Karpas-422 (cell line): ENCODE measurements at regions not wholly inside any gene's neighbourhood (a gene's known extent, or its start where the extent isn't known, plus 50 kb on each side); places are given as distances from the start of the nearest gene placed in this dataset.
"Not testable (repeated sequence)": the region's sequence is repeated elsewhere in the genome, so short reads cannot be mapped to it uniquely, and the experiment has no call there.

Experiments used
- DNase-seq: peaks from one replicate; pipeline ENCODE4 v3.0.0-alpha.2; 2015
- H2AFZ ChIP-seq: fragments of 200-600 bp; sonication (generic); 2 replicates; pipeline ENCODE4 v1.6.1; 2014; ENCODE audit warnings: antibody characterized with exemption, low read length, mixed read lengths
- H3K27ac ChIP-seq: fragments of 200-600 bp; sonication (generic); 2 replicates; pipeline ENCODE4 v1.5.1; 2014; ENCODE audit warnings: mild to moderate bottlenecking, low read length, moderate library complexity
- H3K27me3 ChIP-seq: fragments of 200-600 bp; sonication (generic); 2 replicates; pipeline ENCODE4 v1.6.1; 2014; ENCODE audit warnings: low read length, mixed read lengths
- H3K36me3 ChIP-seq: fragments of 200-600 bp; sonication (generic); 2 replicates; pipeline ENCODE4 v1.6.1; 2014; ENCODE audit warnings: low read length, mixed read lengths; ENCODE audit not compliant: insufficient read depth
- H3K4me1 ChIP-seq: fragments of 200-600 bp; sonication (generic); 2 replicates; pipeline ENCODE4 v1.6.1; 2014; ENCODE audit warnings: mild to moderate bottlenecking, low read length, mixed read lengths
- H3K4me2 ChIP-seq: fragments of 200-600 bp; sonication (generic); 2 replicates; pipeline ENCODE4 v1.6.1; 2014; ENCODE audit warnings: low read length, low read depth, mild to moderate bottlenecking; ENCODE audit not compliant: poor library complexity, severe bottlenecking
- H3K4me3 ChIP-seq: fragments of 200-600 bp; sonication (generic); 2 replicates; pipeline ENCODE4 v1.5.1; 2014; ENCODE audit warnings: mild to moderate bottlenecking, antibody characterized with exemption, low read length, mixed read lengths
- H3K79me2 ChIP-seq: fragments of 200-600 bp; sonication (generic); 2 replicates; pipeline ENCODE4 v1.6.1; 2014; ENCODE audit warnings: mild to moderate bottlenecking, low read length, mixed read lengths
- H3K9ac ChIP-seq: fragments of 200-600 bp; sonication (generic); 2 replicates; pipeline ENCODE4 v1.6.0; 2014; ENCODE audit warnings: low read length
- H3K9me2 ChIP-seq: fragments of 200-600 bp; sonication (generic), shearing (Covaris generic); replicated peaks from 2 replicates; pipeline ENCODE4 v1.6.0; 2014; ENCODE audit warnings: mild to moderate bottlenecking, low read length, moderate library complexity; ENCODE audit not compliant: insufficient read depth
- H3K9me3 ChIP-seq: fragments of 300-700, 200-600 bp; sonication (generic); 2 replicates; pipeline ENCODE4 v1.6.1; 2014; ENCODE audit warnings: low read length, mixed read lengths
- H4K20me1 ChIP-seq: fragments of 200-600 bp; sonication (generic); 2 replicates; pipeline ENCODE4 v1.6.1; 2014; ENCODE audit warnings: mild to moderate bottlenecking, antibody characterized with exemption, low read length, low read depth; ENCODE audit not compliant: insufficient read depth

DNA sequence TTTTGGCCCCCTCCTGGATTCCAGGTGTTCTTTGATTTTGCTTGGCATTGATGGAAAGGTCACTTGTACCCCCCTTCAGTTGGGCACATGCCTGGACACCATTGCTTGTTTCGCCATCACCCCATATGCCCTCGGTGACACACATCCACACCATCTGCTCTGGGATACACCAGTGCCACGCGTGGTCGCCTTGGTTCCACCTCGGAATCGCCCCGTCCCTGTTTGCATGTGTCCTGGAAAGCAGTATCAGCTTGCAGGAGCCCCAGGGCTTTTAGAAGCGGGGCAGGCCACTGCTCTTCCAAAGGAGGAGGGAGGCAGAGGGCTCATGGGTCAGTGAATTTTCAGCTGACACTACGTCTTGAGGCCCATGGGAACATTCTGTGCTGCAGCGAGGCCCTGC, 607.9 kb downstream of the KCNJ18 start:
- DNase-seq, result no peak
- Histone ChIP-seq H3K27ac (no peak overlapping the region), H3K9me3 (no peaks in the 10 kb centered on the region)

DNA sequence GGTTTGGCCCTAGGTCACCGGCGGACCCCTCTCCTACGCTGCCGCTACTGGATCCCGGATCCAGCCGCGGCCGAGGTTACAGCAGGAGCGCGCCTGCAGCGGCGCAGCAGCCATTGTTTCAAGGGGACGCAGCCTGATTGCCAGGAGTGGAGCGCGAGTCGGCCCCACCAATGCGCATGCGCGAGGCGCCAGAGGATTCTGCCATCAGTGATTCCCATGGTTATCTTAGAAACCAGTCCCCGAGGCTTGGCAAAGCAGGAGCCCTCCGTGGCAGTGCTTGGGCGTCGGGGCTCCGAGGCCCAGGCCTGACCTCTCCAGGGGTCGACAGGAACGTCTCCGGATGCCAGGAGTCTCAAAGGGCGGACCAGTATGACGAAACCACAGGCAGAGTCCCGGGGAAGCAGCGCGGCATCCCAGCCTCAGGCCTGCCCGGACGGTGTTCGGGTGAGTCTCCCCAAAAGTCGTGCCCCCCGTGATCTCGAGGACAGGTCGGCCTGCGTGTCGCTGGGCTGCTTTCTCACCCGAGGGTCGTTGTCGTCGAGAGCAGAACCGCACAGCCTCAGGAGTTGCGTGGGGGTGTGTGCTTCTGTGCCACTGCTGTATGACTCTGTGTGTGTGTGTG, 608.5 kb downstream of the KCNJ18 start:
- H3K36me3 ChIP-seq, result no peaks in the 10 kb centered on the region
- no peak overlapping the region for H3K4me3 ChIP-seq
- H3K79me2 ChIP-seq, result no peaks in the 10 kb centered on the region
- H2AFZ ChIP-seq, result no peak overlapping the region
- H3K4me2 ChIP-seq, result no peak overlapping the region
- H3K4me1 ChIP-seq, result peaks cover 3% of the 10 kb centered on the region; the same call in 1 of the 2 replicates
- no peaks in the 10 kb centered on the region for H3K27me3 ChIP-seq
- no peaks in the 10 kb centered on the region for H4K20me1 ChIP-seq
- H3K27ac ChIP-seq, result no peak overlapping the region
- no peaks in the 10 kb centered on the region for H3K9me2 ChIP-seq
- no peak overlapping the region for H3K9ac ChIP-seq
- no peak for DNase-seq
- H3K9me3 ChIP-seq, result no peaks in the 10 kb centered on the region

More for the DNA sequence above, 607.9 kb downstream of the KCNJ18 start:
- no peaks in the 10 kb centered on the region for H3K9me2 ChIP-seq
- H3K4me1 ChIP-seq, result peaks cover 3% of the 10 kb centered on the region; the same call in 1 of the 2 replicates
- H3K4me2 ChIP-seq, result no peak overlapping the region
- H3K27me3 ChIP-seq, result no peaks in the 10 kb centered on the region
- no peaks in the 10 kb centered on the region for H3K36me3 ChIP-seq
- no peak overlapping the region for H2AFZ ChIP-seq
- no peak overlapping the region for H3K9ac ChIP-seq
- no peaks in the 10 kb centered on the region for H3K79me2 ChIP-seq
- H3K4me3 ChIP-seq, result no peak overlapping the region
- no peaks in the 10 kb centered on the region for H4K20me1 ChIP-seq

DNA sequence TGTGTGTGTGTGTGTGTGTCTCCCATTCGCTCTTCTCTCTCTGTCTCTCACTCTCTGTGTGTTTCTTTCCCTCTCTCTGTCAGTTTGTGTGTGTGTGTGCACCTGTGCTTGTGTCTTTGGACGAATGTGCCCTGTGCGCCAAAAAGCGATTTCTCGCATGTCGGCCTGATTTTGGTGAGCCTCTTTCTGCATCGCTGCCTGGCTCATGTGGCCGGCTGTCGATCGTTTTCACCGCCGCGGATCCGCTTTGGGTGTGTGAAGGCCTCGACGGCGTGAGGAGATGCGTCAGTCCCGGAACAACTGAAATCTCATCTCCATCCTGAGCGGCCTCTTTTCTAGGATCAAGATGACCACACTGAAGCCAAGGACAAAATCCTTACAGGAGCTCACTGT, 609.0 kb downstream of the KCNJ18 start:
- no peak for DNase-seq
- Histone ChIP-seq H2AFZ (no peak overlapping the region), H3K79me2 (no peaks in the 10 kb centered on the region), H3K4me1 (peaks cover 3% of the 10 kb centered on the region; the same call in 1 of the 2 replicates), H3K36me3 (no peaks in the 10 kb centered on the region), H3K4me3 (no peak overlapping the region), H3K9ac (no peak overlapping the region), H3K9me3 (no peaks in the 10 kb centered on the region), H3K27ac (no peak overlapping the region), H3K4me2 (no peak overlapping the region), H4K20me1 (no peaks in the 10 kb centered on the region), H3K27me3 (no peaks in the 10 kb centered on the region), H3K9me2 (no peaks in the 10 kb centered on the region)

DNA sequence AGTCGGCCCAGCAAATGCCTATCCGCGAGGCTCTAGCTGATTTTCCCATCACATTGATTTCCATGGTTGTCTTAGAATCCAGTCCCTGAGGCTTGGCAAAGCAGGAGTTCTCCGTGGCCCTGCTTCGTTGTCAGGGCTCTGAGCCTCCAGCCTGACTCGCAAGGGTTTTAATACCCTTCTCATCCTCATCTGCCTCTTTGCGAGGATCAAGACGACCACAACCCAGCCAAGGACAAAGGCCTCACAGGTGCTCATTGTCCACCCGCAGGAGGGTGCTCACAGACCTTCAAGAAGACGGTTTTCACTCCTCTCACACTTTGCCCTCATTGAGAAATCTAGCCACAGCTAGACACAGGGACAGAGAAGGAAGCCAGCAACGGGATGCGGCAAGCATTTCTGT, 610.8 kb downstream of the KCNJ18 start:
- no peaks in the 10 kb centered on the region for H3K79me2 ChIP-seq
- no peak overlapping the region for H3K4me3 ChIP-seq
- no peak overlapping the region for H3K27ac ChIP-seq
- no peaks in the 10 kb centered on the region for H3K9me3 ChIP-seq
- H3K4me1 ChIP-seq, result peaks cover 3% of the 10 kb centered on the region; the same call in 1 of the 2 replicates
- no peaks in the 10 kb centered on the region for H3K27me3 ChIP-seq
- no peaks in the 10 kb centered on the region for H3K36me3 ChIP-seq
- no peaks in the 10 kb centered on the region for H4K20me1 ChIP-seq
- H2AFZ ChIP-seq, result no peak overlapping the region
- no peak overlapping the region for H3K9ac ChIP-seq
- DNase-seq, result no peak
- H3K9me2 ChIP-seq, result no peaks in the 10 kb centered on the region
- no peak overlapping the region for H3K4me2 ChIP-seq

DNA sequence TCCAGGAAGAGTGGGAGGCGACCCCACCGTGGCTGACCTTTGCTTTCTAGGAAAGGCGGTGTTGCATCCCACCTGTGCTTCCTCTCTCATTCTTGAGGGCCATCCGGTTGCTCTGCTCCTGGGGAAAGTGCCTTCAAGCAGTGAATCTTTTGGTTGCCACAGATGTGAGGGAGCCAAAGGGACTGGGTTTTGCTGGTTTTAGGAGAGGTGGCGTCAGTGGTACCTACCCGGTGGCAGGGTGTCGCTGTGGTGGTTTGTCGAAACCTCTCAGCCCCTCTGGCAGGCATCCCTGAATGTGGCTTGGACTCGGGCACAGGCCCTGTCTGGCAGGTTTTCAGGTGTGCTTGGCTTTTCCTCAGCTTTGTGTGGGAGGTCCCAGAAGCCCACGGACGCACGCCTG, 611.5 kb downstream of the KCNJ18 start:
- H3K4me1 ChIP-seq, result peaks cover 3% of the 10 kb centered on the region; the same call in 1 of the 2 replicates
- no peak overlapping the region for H3K9ac ChIP-seq
- H3K36me3 ChIP-seq, result no peaks in the 10 kb centered on the region
- H3K4me2 ChIP-seq, result no peak overlapping the region
- no peaks in the 10 kb centered on the region for H3K9me3 ChIP-seq
- H3K27me3 ChIP-seq, result no peaks in the 10 kb centered on the region
- no peaks in the 10 kb centered on the region for H3K79me2 ChIP-seq
- no peak for DNase-seq
- no peak overlapping the region for H2AFZ ChIP-seq
- H4K20me1 ChIP-seq, result no peaks in the 10 kb centered on the region
- no peaks in the 10 kb centered on the region for H3K9me2 ChIP-seq
- no peak overlapping the region for H3K27ac ChIP-seq
- no peak overlapping the region for H3K4me3 ChIP-seq

DNA sequence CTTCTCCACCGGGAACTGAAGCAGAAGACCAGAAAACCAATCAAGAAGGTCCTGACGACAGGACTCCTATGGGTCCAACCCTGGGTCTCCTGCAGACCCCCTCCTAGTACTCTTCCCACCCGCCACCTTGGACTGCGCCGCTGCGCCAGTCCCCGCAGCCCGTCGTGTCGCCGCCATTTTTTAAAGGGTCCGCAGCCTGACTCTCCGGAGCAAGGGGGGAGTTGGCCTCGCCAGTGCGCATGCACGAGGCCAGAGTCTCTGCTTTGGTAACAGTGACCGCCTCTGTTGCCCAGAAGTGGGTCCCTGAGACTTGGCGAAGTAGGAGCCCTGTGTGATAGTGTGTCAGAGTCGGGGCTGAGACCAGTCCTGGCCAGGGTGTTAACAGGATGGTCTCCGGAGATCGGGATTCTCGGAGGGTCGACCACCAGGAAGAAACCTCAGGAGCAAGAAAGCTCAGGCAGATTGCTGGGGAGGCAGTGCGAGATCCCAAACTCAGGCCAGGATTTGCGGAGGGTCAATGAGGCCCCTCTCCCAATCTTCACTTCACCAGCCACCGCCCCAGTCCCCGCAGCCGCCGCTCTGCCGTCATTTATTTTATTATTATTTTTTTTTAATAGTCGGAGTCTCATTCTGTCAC, 612.5 kb downstream of the KCNJ18 start:
- H3K9ac ChIP-seq, result no peak overlapping the region
- no peak overlapping the region for H3K27ac ChIP-seq
- no peak overlapping the region for H3K4me2 ChIP-seq
- H3K9me2 ChIP-seq, result no peaks in the 10 kb centered on the region
- peaks cover 3% of the 10 kb centered on the region; the same call in 1 of the 2 replicates for H3K4me1 ChIP-seq
- no peak for DNase-seq
- H3K9me3 ChIP-seq, result no peaks in the 10 kb centered on the region
- no peak overlapping the region for H2AFZ ChIP-seq
- no peak overlapping the region for H3K4me3 ChIP-seq
- no peaks in the 10 kb centered on the region for H3K79me2 ChIP-seq
- H3K27me3 ChIP-seq, result no peaks in the 10 kb centered on the region
- H4K20me1 ChIP-seq, result no peaks in the 10 kb centered on the region
- no peaks in the 10 kb centered on the region for H3K36me3 ChIP-seq

DNA sequence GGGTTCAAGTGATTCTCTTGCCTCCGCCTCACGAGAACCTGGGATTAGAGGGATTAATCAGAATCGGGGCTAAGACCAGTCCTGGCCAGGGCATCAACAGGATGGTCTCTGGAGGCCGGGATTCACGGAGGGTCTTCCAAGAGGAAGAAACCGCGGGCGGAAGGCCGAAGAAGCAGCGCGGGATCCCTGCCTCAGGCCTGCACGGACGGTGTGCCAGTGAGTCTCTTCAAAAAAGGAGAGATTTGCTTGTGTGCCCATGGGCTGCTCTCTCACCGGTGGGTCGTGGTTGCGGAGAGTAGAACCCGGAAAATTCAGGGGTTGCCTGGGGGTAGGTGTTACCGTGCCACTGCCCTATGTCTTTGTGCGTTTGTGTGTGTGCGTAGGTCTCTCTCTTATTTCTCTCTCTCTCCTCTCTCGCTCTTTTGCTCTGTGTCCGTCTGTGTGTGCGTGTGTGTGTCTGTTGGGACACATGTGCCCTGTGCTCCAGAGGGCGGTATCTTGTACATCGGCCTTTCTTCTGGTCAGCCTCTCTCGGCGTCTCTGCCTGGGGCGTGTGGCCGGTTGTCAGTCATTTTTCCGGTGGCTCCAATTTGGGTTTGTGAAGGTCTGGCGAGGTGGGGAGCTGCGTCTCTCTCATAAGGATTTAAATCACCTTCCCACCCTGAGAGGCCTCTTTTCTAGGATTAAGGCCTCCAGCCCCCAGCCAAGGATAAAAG, 613.2 kb downstream of the KCNJ18 start:
- H3K36me3 ChIP-seq, result no peaks in the 10 kb centered on the region
- no peaks in the 10 kb centered on the region for H3K79me2 ChIP-seq
- no peaks in the 10 kb centered on the region for H3K9me3 ChIP-seq
- no peaks in the 10 kb centered on the region for H3K9me2 ChIP-seq
- no peak overlapping the region for H3K4me2 ChIP-seq
- no peak overlapping the region for H3K9ac ChIP-seq
- H3K27me3 ChIP-seq, result no peaks in the 10 kb centered on the region
- H3K4me3 ChIP-seq, result no peak overlapping the region
- no peak overlapping the region for H2AFZ ChIP-seq
- no peak for DNase-seq
- H3K27ac ChIP-seq, result no peak overlapping the region
- H3K4me1 ChIP-seq, result peaks cover 3% of the 10 kb centered on the region; the same call in 1 of the 2 replicates
- H4K20me1 ChIP-seq, result no peaks in the 10 kb centered on the region

DNA sequence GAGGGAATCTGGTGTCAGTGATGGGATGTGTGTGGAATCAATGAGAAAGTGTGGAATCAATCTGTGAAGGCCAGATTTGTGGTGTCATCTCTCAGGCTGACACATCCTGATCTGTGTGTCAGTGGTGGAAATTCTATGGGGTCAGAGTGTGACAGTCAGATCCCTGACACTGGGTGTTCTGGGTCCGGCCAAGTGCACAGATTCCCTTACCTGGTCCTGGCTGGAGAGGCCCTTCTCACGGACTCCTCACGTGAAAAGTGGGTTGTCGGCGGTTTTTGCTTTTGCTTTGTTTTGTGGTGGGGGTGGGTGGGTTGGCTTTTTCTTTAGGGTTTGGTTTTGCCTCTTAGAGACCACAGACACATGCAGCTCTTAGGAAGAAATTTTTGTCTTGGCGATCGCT, 618.0 kb downstream of the KCNJ18 start:
- H3K4me2 ChIP-seq, result not testable (repeated sequence)

More for the DNA sequence above, 618.0 kb downstream of the KCNJ18 start:
- H4K20me1 ChIP-seq, H3K27me3 ChIP-seq, H3K4me1 ChIP-seq, DNase-seq, H3K9me3 ChIP-seq, H3K9ac ChIP-seq, H3K36me3 ChIP-seq, H2AFZ ChIP-seq, H3K9me2 ChIP-seq, H3K79me2 ChIP-seq, H3K27ac ChIP-seq, H3K4me3 ChIP-seq: not testable (repeated sequence)
